HPDE6-E6E7 (cell line): ENCODE measurements at regions not wholly inside any gene's neighbourhood (a gene's known extent, or its start where the extent isn't known, plus 50 kb on each side); places are given as distances from the start of the nearest gene placed in this dataset.
"Not testable (repeated sequence)": the region's sequence is repeated elsewhere in the genome, so short reads cannot be mapped to it uniquely, and the experiment has no call there.

Source experiments
- DNase-seq: peaks from one replicate; pipeline ENCODE4 v3.0.0; 2011; ENCODE audit warnings: missing footprints; ENCODE audit errors: extremely low spot score

GRCh38 chrX:94341730-94342129 lies 667.7 kb downstream of the FAM133A start:
- not testable (repeated sequence) for DNase-seq

GRCh38 chrX:94361241-94361640 lies 687.2 kb downstream of the FAM133A start:
- DNase-seq: no peak

GRCh38 chrX:94365736-94366135 lies 691.7 kb downstream of the FAM133A start:
- DNase-seq: no peak

- no peak for DNase-seq
Measured at GRCh38 chrX:94366616-94367015, 692.6 kb downstream of the FAM133A start.

- DNase-seq: no peak
Measured at GRCh38 chrX:94389044-94389443, 715.0 kb downstream of the FAM133A start.

- DNase-seq: peak; percentile 76
Measured at GRCh38 chrX:94400488-94400887, 726.5 kb downstream of the FAM133A start.

GRCh38 chrX:94401426-94401825 lies 727.4 kb downstream of the FAM133A start:
- DNase-seq: no peak

- no peak for DNase-seq
Measured at GRCh38 chrX:94414746-94415145, 740.7 kb downstream of the FAM133A start.

- no peak for DNase-seq
Measured at GRCh38 chrX:94418065-94418464, 744.1 kb downstream of the FAM133A start.

GRCh38 chrX:94424456-94424855 lies 750.5 kb downstream of the FAM133A start:
- no peak for DNase-seq

- no peak for DNase-seq
Measured at GRCh38 chrX:94430091-94430490, 756.1 kb downstream of the FAM133A start.

- DNase-seq: no peak
Measured at GRCh38 chrX:94435799-94436198, 761.8 kb downstream of the FAM133A start.

- no peak for DNase-seq
Measured at GRCh38 chrX:94454159-94454558, 780.2 kb downstream of the FAM133A start.

- no peak for DNase-seq
Measured at GRCh38 chrX:94454606-94455005, 780.6 kb downstream of the FAM133A start.

- no peak for DNase-seq
Measured at GRCh38 chrX:94455782-94456181, 781.8 kb downstream of the FAM133A start.

- no peak for DNase-seq
Measured at GRCh38 chrX:94492541-94492940, 818.5 kb downstream of the FAM133A start.

- no peak for DNase-seq
Measured at GRCh38 chrX:94493405-94493804, 819.4 kb downstream of the FAM133A start.

GRCh38 chrX:94511564-94511963 lies 837.6 kb downstream of the FAM133A start:
- DNase-seq: no peak

- DNase-seq: no peak
Measured at GRCh38 chrX:94515009-94515408, 841.0 kb downstream of the FAM133A start.

- no peak for DNase-seq
Measured at GRCh38 chrX:94524867-94525266, 850.9 kb downstream of the FAM133A start.

- no peak for DNase-seq
Measured at GRCh38 chrX:94545722-94546121, 871.7 kb downstream of the FAM133A start.

- DNase-seq: no peak
Measured at GRCh38 chrX:94551831-94552230, 877.8 kb downstream of the FAM133A start.

- DNase-seq: no peak
Measured at GRCh38 chrX:94560930-94561329, 886.9 kb downstream of the FAM133A start.

GRCh38 chrX:94576367-94577004 lies 902.5 kb downstream of the FAM133A start:
- DNase-seq: no peak
